OCI-LY7 (cell line): ENCODE measurements at regions not wholly inside any gene's neighbourhood (a gene's known extent, or its start where the extent isn't known, plus 50 kb on each side); places are given as distances from the start of the nearest gene placed in this dataset.

Source experiments
- CTCF ChIP-seq: fragments of 200-600 bp; sonication (generic); conservative IDR thresholded peaks from 2 replicates; pipeline ENCODE4 v1.5.1; 2014; ENCODE audit warnings: mild to moderate bottlenecking, antibody characterized with exemption, low read length, moderate library complexity, mixed read lengths
- EZH2phosphoT487 ChIP-seq: fragments of 200-600 bp; sonication (generic); IDR thresholded peaks from 2 replicates; pipeline ENCODE4 v1.6.1; 2018; ENCODE audit warnings: low read depth, borderline replicate concordance, mild to moderate bottlenecking, mixed run types, antibody characterized with exemption, low read length, moderate library complexity, mixed read lengths

- TF ChIP-seq CTCF (no peak), EZH2phosphoT487 (no peak)
These were observed 171.5 kb downstream of the LRATD1 start for GRCh38 chr2:14803994-14804393.
